Naive thymus-derived CD4-positive, alpha-beta T cell (primary cell): ENCODE measurements at regions not wholly inside any gene's neighbourhood (a gene's known extent, or its start where the extent isn't known, plus 50 kb on each side); places are given as distances from the start of the nearest gene placed in this dataset.
"Not testable (repeated sequence)": the region's sequence is repeated elsewhere in the genome, so short reads cannot be mapped to it uniquely, and the experiment has no call there.

Experiments used
- ATAC-seq: fragments of 150-1000 bp; cut with Tn5 transposase; 2 replicates; pipeline ENCODE4 v1.10.0; 2021; ENCODE audit warnings: mild to moderate bottlenecking, moderate library complexity
- CTCF ChIA-PET: fragments of 350-600 bp; sonication (Branson Sonifier 250); formaldehyde crosslinking; loops from one replicate; lab custom pipeline; 2021; ENCODE audit warnings: antibody characterized with exemption; lab: Charles Lee
- POLR2A ChIA-PET: fragments of 350-600 bp; sonication (Branson Sonifier 250); formaldehyde crosslinking; loops from one replicate; lab custom pipeline; 2021; ENCODE audit warnings: antibody characterized with exemption, inconsistent platforms; lab: Charles Lee
- DNase-seq, 9 donors: peaks; one replicate each; pipeline versions ENCODE4 v3.0.0 to v3.0.0-alpha.2; 2020 to 2022; ENCODE audit warnings: mixed read lengths in 1 of 9
- H3K27ac ChIP-seq: one replicate; pipeline ENCODE4 v1.7.0; 2013; ENCODE audit warnings: mild to moderate bottlenecking, low read depth, low read length, moderate library complexity
- H3K27me3 ChIP-seq, 2 donors: one replicate each; pipeline ENCODE4 v1.7.0; 2013; ENCODE audit warnings: low read length in 2 of 2, mild to moderate bottlenecking in 2 of 2, moderate library complexity in 2 of 2; ENCODE audit not compliant: control insufficient read depth in 2 of 2, insufficient read depth in 2 of 2
- H3K36me3 ChIP-seq, 3 experiments: 1 replicate in 2 of 3; 2 replicates in 1 of 3; pipeline ENCODE4 v1.7.0; 2013; ENCODE audit warnings: low read length in 3 of 3, mild to moderate bottlenecking in 3 of 3, moderate library complexity in 1 of 3; ENCODE audit not compliant: insufficient read depth in 3 of 3, control insufficient read depth in 2 of 3
- H3K4me1 ChIP-seq, 2 donors: one replicate each; pipeline ENCODE4 v1.7.0; 2013; ENCODE audit warnings: low read length in 2 of 2, mild to moderate bottlenecking in 2 of 2, moderate library complexity in 1 of 2; ENCODE audit not compliant: control insufficient read depth in 2 of 2, insufficient read depth in 2 of 2
- H3K4me3 ChIP-seq: 2 replicates; pipeline ENCODE4 v1.7.0; 2013; ENCODE audit warnings: mild to moderate bottlenecking, low read length
- H3K9me3 ChIP-seq, 3 experiments: 1 replicate in 2 of 3; 2 replicates in 1 of 3; pipeline ENCODE4 v1.7.0; 2013; ENCODE audit warnings: low read length in 3 of 3; ENCODE audit not compliant: control insufficient read depth in 2 of 3
- H3K27ac Mint-ChIP-seq, 9 donors: one replicate each; pipeline ENCODE4 v1.8.0; 2020 to 2022; ENCODE audit warnings: mixed read lengths in 9 of 9, mild to moderate bottlenecking in 8 of 9, moderate library complexity in 5 of 9, inconsistent platforms in 2 of 9
- H3K27me3 Mint-ChIP-seq, 5 donors: one replicate each; pipeline ENCODE4 v1.8.0; 2021 to 2022; ENCODE audit warnings: mixed read lengths in 5 of 5, mild to moderate bottlenecking in 1 of 5
- H3K36me3 Mint-ChIP-seq, 5 donors: one replicate each; pipeline ENCODE4 v1.8.0; 2020 to 2022; ENCODE audit warnings: mixed read lengths in 5 of 5, mild to moderate bottlenecking in 3 of 5, inconsistent platforms in 1 of 5
- H3K4me1 Mint-ChIP-seq, 7 donors: one replicate each; pipeline ENCODE4 v1.8.0; 2020 to 2022; ENCODE audit warnings: mixed read lengths in 7 of 7, mild to moderate bottlenecking in 3 of 7, inconsistent platforms in 1 of 7
- H3K4me3 Mint-ChIP-seq, 10 donors: one replicate each; pipeline ENCODE4 v1.8.0; 2020 to 2022; ENCODE audit warnings: mild to moderate bottlenecking in 10 of 10, mixed read lengths in 10 of 10, moderate library complexity in 6 of 10, inconsistent platforms in 2 of 10
- H3K9me3 Mint-ChIP-seq, 11 donors: one replicate each; pipeline ENCODE4 v1.8.0; 2020 to 2022; ENCODE audit warnings: mixed read lengths in 11 of 11, mild to moderate bottlenecking in 4 of 11, inconsistent platforms in 1 of 11, moderate library complexity in 1 of 11
- intact Hi-C, 2 donors: fragments of 100-400 bp; cut with micrococcal nuclease; formaldehyde crosslinking; loops; one replicate each; pipeline ENCODE4 v1.15.1; 2023

DNA sequence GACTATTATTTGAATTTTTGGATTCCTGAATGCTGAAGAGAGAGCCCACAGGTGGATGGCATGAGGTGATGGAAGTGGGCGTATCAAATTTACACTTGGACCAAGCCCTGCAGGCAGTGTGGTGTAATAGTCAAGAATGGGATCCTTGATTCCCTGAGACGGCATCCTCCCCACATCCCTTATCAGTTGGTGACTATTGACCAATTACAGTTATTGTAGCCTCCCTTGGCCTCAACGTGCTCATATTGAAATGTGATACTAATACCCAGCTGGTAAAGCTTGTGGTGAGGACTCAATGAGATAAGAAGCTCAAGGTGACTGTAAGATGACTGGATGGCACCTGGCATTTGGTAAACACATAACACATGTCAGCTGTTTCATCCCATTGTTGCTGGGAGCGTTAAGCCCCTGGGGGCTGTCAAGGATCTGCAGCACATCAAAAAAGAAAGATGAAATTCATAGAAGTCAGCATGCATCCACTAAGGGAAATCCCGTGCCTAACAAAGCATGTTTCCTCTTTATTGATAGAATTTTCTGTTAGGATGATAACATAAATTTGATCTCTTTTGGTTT is 65.6 kb upstream of the IRX2 start:
- Mint-ChIP-seq H3K4me3 (no peak overlapping the region), H3K9me3 (peaks cover 0 to 6% (median 3%) of the 10 kb centered on the region in 11 donors), H3K4me1 (no peaks in the 10 kb centered on the region), H3K36me3 (no peaks in the 10 kb centered on the region), H3K27me3 (peaks cover 0 to 8% (median 0%) of the 10 kb centered on the region in 5 donors), H3K27ac (no peak overlapping the region)
- H3K27me3 ChIP-seq, result no peaks in the 10 kb centered on the region
- no peak overlapping the region for H3K27ac ChIP-seq
- no peak overlapping the region for H3K4me3 ChIP-seq
- intact Hi-C loops, result no loop called here
- H3K4me1 ChIP-seq, result no peaks in the 10 kb centered on the region
- ChIA-PET POLR2A (no interaction called here), CTCF (no interaction called here)
- DNase-seq (no peak), ATAC-seq (no peak)
- no peaks in the 10 kb centered on the region for H3K9me3 ChIP-seq
- H3K36me3 ChIP-seq, result no peaks in the 10 kb centered on the region

- no peak overlapping the region for H3K27ac ChIP-seq
- no peaks in the 10 kb centered on the region for H3K4me1 ChIP-seq
- Mint-ChIP-seq H3K4me1 (no peaks in the 10 kb centered on the region), H3K9me3 (peaks cover 0 to 5% (median 0%) of the 10 kb centered on the region in 11 donors), H3K4me3 (no peak overlapping the region), H3K36me3 (no peaks in the 10 kb centered on the region), H3K27me3 (peaks cover 0 to 8% (median 0%) of the 10 kb centered on the region in 5 donors), H3K27ac (no peak overlapping the region)
- ATAC-seq (no peak), DNase-seq (no peak)
- CTCF ChIA-PET, result no interaction called here
- intact Hi-C loops, result no loop called here
- no peak overlapping the region for H3K4me3 ChIP-seq
- no peaks in the 10 kb centered on the region for H3K27me3 ChIP-seq
- no peaks in the 10 kb centered on the region for H3K9me3 ChIP-seq
- POLR2A ChIA-PET, result no interaction called here
- no peaks in the 10 kb centered on the region for H3K36me3 ChIP-seq
Measured at GRCh38 chr5:2813678-2814077, 62.2 kb upstream of the IRX2 start.

DNA sequence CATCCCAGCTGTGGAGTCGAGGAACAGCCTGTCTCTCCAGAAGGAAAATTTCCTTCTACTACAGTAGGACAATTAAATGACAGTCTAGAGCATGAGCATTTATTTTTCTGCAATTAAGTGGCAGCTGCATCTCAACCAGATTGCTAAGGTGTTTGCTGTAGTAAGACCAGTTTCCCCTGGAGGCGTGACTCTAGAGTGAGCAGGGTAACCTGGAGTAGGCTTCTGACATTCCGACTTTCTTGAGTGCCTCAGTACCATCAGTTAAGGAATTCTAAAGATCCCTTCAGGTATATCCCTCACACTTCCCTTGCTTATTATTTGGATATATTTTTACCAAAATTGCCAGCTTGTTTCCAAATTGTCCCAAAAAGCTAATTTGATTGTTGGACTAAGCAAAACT is 59.2 kb upstream of the IRX2 start:
- Mint-ChIP-seq H3K27me3 (peaks cover 0 to 15% (median 0%) of the 10 kb centered on the region in 5 donors), H3K36me3 (no peaks in the 10 kb centered on the region), H3K4me1 (no peaks in the 10 kb centered on the region), H3K9me3 (peaks cover 0 to 13% (median 3%) of the 10 kb centered on the region in 11 donors), H3K4me3 (no peak overlapping the region), H3K27ac (no peak overlapping the region)
- ATAC-seq (no peak), DNase-seq (no peak)
- ChIA-PET CTCF (no interaction called here), POLR2A (no interaction called here)
- Histone ChIP-seq H3K4me1 (no peaks in the 10 kb centered on the region), H3K27ac (no peak overlapping the region), H3K9me3 (no peaks in the 10 kb centered on the region), H3K27me3 (no peaks in the 10 kb centered on the region), H3K4me3 (no peak overlapping the region), H3K36me3 (no peaks in the 10 kb centered on the region)
- intact Hi-C loops, result no loop called here

- DNase-seq, intact Hi-C loops, H3K27me3 Mint-ChIP-seq, H3K27ac ChIP-seq, H3K4me1 ChIP-seq, H3K36me3 ChIP-seq, ATAC-seq, H3K27ac Mint-ChIP-seq, CTCF ChIA-PET, H3K4me3 Mint-ChIP-seq, POLR2A ChIA-PET, H3K4me3 ChIP-seq, H3K9me3 ChIP-seq, H3K36me3 Mint-ChIP-seq, H3K27me3 ChIP-seq, H3K4me1 Mint-ChIP-seq: not testable (repeated sequence)
- peaks cover 0 to 22% (median 3%) of the 10 kb centered on the region in 11 donors for H3K9me3 Mint-ChIP-seq
Measured at GRCh38 chr5:2807244-2807643, 55.8 kb upstream of the IRX2 start.

DNA sequence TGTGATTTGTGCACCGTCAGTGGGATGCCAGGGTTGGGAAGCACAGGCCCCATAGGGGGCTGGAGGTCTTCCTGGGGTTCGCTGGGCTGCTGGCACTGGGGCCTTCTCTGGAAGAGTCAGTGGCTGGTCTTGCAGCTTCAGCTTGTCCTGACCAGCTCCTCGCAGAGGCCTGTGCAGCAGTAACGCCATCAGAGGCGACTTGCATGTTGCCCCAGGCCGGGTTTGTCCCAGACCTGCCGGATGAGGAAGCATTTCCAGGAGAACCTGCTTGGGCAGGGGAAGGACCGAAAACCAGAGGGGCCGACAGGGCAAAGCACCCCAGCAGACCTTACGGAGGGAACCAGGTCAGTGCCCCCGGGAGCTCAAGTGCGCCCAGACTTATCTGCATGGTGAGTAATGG is 54.7 kb upstream of the IRX2 start:
- intact Hi-C loops, result no loop called here
- no peak for DNase-seq
- Mint-ChIP-seq H3K4me3 (no peak overlapping the region), H3K9me3 (peaks cover 0 to 22% (median 4%) of the 10 kb centered on the region in 11 donors), H3K4me1 (no peaks in the 10 kb centered on the region), H3K36me3 (no peaks in the 10 kb centered on the region), H3K27me3 (peaks cover 0 to 11% (median 0%) of the 10 kb centered on the region in 5 donors), H3K27ac (no peak overlapping the region)
- Histone ChIP-seq H3K4me1 (no peaks in the 10 kb centered on the region), H3K27me3 (no peaks in the 10 kb centered on the region), H3K36me3 (no peaks in the 10 kb centered on the region), H3K4me3 (no peak overlapping the region), H3K9me3 (no peaks in the 10 kb centered on the region), H3K27ac (no peak overlapping the region)
- POLR2A ChIA-PET, result no interaction called here
- ATAC-seq, result no peak
- CTCF ChIA-PET, result no interaction called here

- H3K27me3 Mint-ChIP-seq, result peaks cover 0 to 17% (median 0%) of the 10 kb centered on the region in 5 donors
- no peaks in the 10 kb centered on the region for H3K36me3 Mint-ChIP-seq
- H3K36me3 ChIP-seq, result no peaks in the 10 kb centered on the region
- no peak for ATAC-seq
- no peaks in the 10 kb centered on the region for H3K9me3 ChIP-seq
- peaks cover 0 to 22% (median 4%) of the 10 kb centered on the region in 11 donors for H3K9me3 Mint-ChIP-seq
- no peaks in the 10 kb centered on the region for H3K27me3 ChIP-seq
- no peak for DNase-seq
- no peak overlapping the region for H3K27ac Mint-ChIP-seq
- no peaks in the 10 kb centered on the region for H3K4me1 ChIP-seq
- no peaks in the 10 kb centered on the region for H3K4me1 Mint-ChIP-seq
- ChIA-PET POLR2A (no interaction called here), CTCF (no interaction called here)
- no peak overlapping the region for H3K4me3 ChIP-seq
- intact Hi-C loops, result no loop called here
- H3K4me3 Mint-ChIP-seq, result no peak overlapping the region
- H3K27ac ChIP-seq, result no peak overlapping the region
Measured at GRCh38 chr5:2805080-2805479, 53.6 kb upstream of the IRX2 start.

GRCh38 chr5:2803751-2804150 is 52.3 kb upstream of the IRX2 start:
- Mint-ChIP-seq H3K27ac (no peak overlapping the region), H3K27me3 (peaks cover 0 to 17% (median 0%) of the 10 kb centered on the region in 5 donors), H3K4me1 (no peaks in the 10 kb centered on the region), H3K4me3 (no peak overlapping the region), H3K36me3 (no peaks in the 10 kb centered on the region), H3K9me3 (peaks cover 0 to 22% (median 4%) of the 10 kb centered on the region in 11 donors)
- H3K27me3 ChIP-seq, result no peaks in the 10 kb centered on the region
- no peaks in the 10 kb centered on the region for H3K4me1 ChIP-seq
- H3K27ac ChIP-seq, result no peak overlapping the region
- H3K36me3 ChIP-seq, result no peaks in the 10 kb centered on the region
- no peak overlapping the region for H3K4me3 ChIP-seq
- no peak for DNase-seq
- ChIA-PET POLR2A (no interaction called here), CTCF (no interaction called here)
- intact Hi-C loops, result no loop called here
- H3K9me3 ChIP-seq, result no peaks in the 10 kb centered on the region
- no peak for ATAC-seq
